ENCODE measurements at regions not wholly inside any gene's neighbourhood (a gene's known extent, or its start where the extent isn't known, plus 50 kb on each side); places are given as distances from the start of the nearest gene placed in this dataset.

DNA sequence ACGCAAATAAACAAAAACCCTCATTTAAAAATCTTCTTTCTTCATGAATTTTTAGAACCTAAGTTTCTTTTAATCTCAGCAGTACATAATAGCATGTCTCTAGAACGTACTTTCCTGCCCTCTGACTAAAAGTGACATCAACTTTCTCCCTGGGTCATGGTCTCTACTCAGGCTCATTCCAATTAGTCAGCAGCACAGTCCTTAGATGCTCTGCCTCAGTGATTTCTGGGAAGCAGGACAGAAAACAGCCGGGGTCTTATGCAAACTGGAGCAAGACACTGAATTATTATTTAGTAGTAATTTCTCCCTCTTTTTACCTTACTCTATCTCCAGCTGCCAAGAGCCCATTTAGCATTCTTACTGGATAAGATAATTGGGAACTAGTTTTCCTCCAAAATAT lies 365.2 kb downstream of the TUSC7 start:
- no peak for TF ChIP-seq CTCF (conservative IDR thresholded peaks at IDR 0.05; ENCODE audit: low read depth, low read length)
- H3K4me3 ChIP-seq (IDR thresholded peaks at IDR 0.05; ENCODE audit: insufficient read depth, low read depth, low read length): no peak overlapping the region
- H3K27me3 ChIP-seq (ENCODE audit: insufficient read depth, low read depth): no peaks in the 10 kb centered on the region
- H4K20me1 ChIP-seq (ENCODE audit: insufficient read depth): no peaks in the 10 kb centered on the region
- H3K4me1 ChIP-seq (ENCODE audit: low read depth, poor library complexity, severe bottlenecking): no peaks in the 10 kb centered on the region
- no peak overlapping the region for H3K4me2 ChIP-seq
- H3K9ac ChIP-seq: no peak overlapping the region
- H3K79me2 ChIP-seq (ENCODE audit: insufficient read depth, low read depth): no peaks in the 10 kb centered on the region
- no peaks in the 10 kb centered on the region for H3K36me3 ChIP-seq (ENCODE audit: insufficient read depth)
- H3K27ac ChIP-seq: no peak overlapping the region
- H2AFZ ChIP-seq (ENCODE audit: low read depth): no peak overlapping the region

GRCh38 chr3:117079997-117080396 lies 370.4 kb downstream of the TUSC7 start:
- Histone ChIP-seq H3K4me2 (no peak overlapping the region), H3K4me1 (ENCODE audit: low read depth, poor library complexity, severe bottlenecking) (no peaks in the 10 kb centered on the region), H3K36me3 (ENCODE audit: insufficient read depth) (no peaks in the 10 kb centered on the region), H3K27me3 (ENCODE audit: insufficient read depth, low read depth) (no peaks in the 10 kb centered on the region), H2AFZ (ENCODE audit: low read depth) (no peak overlapping the region), H3K79me2 (ENCODE audit: insufficient read depth, low read depth) (no peaks in the 10 kb centered on the region), H3K9ac (no peak overlapping the region), H4K20me1 (ENCODE audit: insufficient read depth) (no peaks in the 10 kb centered on the region), H3K4me3 (IDR thresholded peaks at IDR 0.05; ENCODE audit: insufficient read depth, low read depth, low read length) (no peak overlapping the region), H3K27ac (no peak overlapping the region)
- no peak for TF ChIP-seq CTCF (conservative IDR thresholded peaks at IDR 0.05; ENCODE audit: low read depth, low read length)

- Histone ChIP-seq H3K79me2 (ENCODE audit: insufficient read depth, low read depth) (no peaks in the 10 kb centered on the region), H3K4me1 (ENCODE audit: low read depth, poor library complexity, severe bottlenecking) (no peaks in the 10 kb centered on the region), H4K20me1 (ENCODE audit: insufficient read depth) (no peaks in the 10 kb centered on the region), H3K9ac (no peak overlapping the region), H3K36me3 (ENCODE audit: insufficient read depth) (no peaks in the 10 kb centered on the region), H2AFZ (ENCODE audit: low read depth) (no peak overlapping the region), H3K27me3 (ENCODE audit: insufficient read depth, low read depth) (no peaks in the 10 kb centered on the region), H3K4me3 (IDR thresholded peaks at IDR 0.05; ENCODE audit: insufficient read depth, low read depth, low read length) (no peak overlapping the region), H3K27ac (no peak overlapping the region), H3K4me2 (no peak overlapping the region)
- TF ChIP-seq CTCF (conservative IDR thresholded peaks at IDR 0.05; ENCODE audit: low read depth, low read length): no peak
These were observed 371.3 kb downstream of the TUSC7 start for GRCh38 chr3:117080872-117081271.

DNA sequence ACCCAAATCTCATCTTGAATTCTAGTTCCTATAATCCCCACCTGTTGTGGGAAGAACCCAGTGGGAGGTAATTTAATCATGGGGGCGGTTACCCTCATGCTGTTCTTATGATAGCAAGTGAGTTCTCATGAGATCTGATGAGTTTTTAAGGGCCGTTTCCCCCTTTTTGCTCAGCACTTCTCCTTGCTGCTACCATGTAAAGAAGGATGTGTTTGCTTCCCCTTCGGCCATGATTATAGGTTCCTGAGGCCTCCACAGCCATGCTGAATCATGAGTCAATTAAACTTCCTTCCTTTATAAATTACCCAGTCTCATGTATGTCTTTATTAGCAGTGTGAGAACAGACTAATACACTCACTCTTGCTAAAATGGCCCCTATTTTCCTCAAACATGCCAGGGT lies 374.7 kb downstream of the TUSC7 start:
- Histone ChIP-seq H3K4me2 (no peak overlapping the region), H3K27ac (no peak overlapping the region), H3K36me3 (ENCODE audit: insufficient read depth) (no peaks in the 10 kb centered on the region), H3K4me1 (ENCODE audit: low read depth, poor library complexity, severe bottlenecking) (no peaks in the 10 kb centered on the region), H2AFZ (ENCODE audit: low read depth) (no peak overlapping the region), H3K9ac (no peak overlapping the region), H4K20me1 (ENCODE audit: insufficient read depth) (no peaks in the 10 kb centered on the region), H3K4me3 (IDR thresholded peaks at IDR 0.05; ENCODE audit: insufficient read depth, low read depth, low read length) (no peak overlapping the region), H3K27me3 (ENCODE audit: insufficient read depth, low read depth) (no peaks in the 10 kb centered on the region), H3K79me2 (ENCODE audit: insufficient read depth, low read depth) (no peaks in the 10 kb centered on the region)
- no peak for TF ChIP-seq CTCF (conservative IDR thresholded peaks at IDR 0.05; ENCODE audit: low read depth, low read length)

All from KMS-11 (cell line).